H1 (cell line): ENCODE measurements at regions not wholly inside any gene's neighbourhood (a gene's known extent, or its start where the extent isn't known, plus 50 kb on each side); places are given as distances from the start of the nearest gene placed in this dataset.

Experiments
- CTCF ChIA-PET: fragments of 300-600 bp; sonication (Branson Sonifier 250); formaldehyde crosslinking; loops from one replicate; lab custom pipeline; 2021; ENCODE audit not compliant: partially characterized antibody; lab: Charles Lee
- POLR2A ChIA-PET: fragments of 300-600 bp; sonication (Branson Sonifier 250); formaldehyde crosslinking; loops from one replicate; lab custom pipeline; 2021; ENCODE audit warnings: inconsistent platforms; ENCODE audit not compliant: partially characterized antibody; lab: Charles Lee
- DNase-seq, 2 experiments: peaks; one replicate each; pipeline versions ENCODE4 v3.0.0 to v3.0.0-alpha.2; 2010 to 2022; ENCODE audit warnings: low spot score in 2 of 2, low read depth in 1 of 2, mixed read lengths in 1 of 2
- FAIRE-seq: peaks from 2 replicates; lab custom pipeline; 2011; peaks lifted over from hg19 to GRCh38; lab: Jason Lieb, UNC
- H2AFZ ChIP-seq: 2 replicates; pipeline ENCODE4 v1.8.1; 2012; ENCODE audit warnings: low read length, inconsistent platforms
- H2AK5ac ChIP-seq: 2 replicates; pipeline ENCODE4 v1.6.1; 2013; ENCODE audit warnings: low read depth, low read length
- H2BK120ac ChIP-seq: replicated peaks from 2 replicates; pipeline ENCODE3; 2013; ENCODE audit warnings: low read depth, low read length, inconsistent platforms
- H2BK12ac ChIP-seq: 2 replicates; pipeline ENCODE4 v1.6.1; 2013; ENCODE audit warnings: low read depth, low read length
- H2BK15ac ChIP-seq: 2 replicates; pipeline ENCODE4 v1.6.1; 2013; ENCODE audit warnings: low read length
- H2BK20ac ChIP-seq: 2 replicates; pipeline ENCODE4 v1.6.1; 2013; ENCODE audit warnings: low read length
- H2BK5ac ChIP-seq: 2 replicates; pipeline ENCODE4 v1.6.1; 2013; ENCODE audit warnings: low read depth, low read length
- H3K14ac ChIP-seq: 2 replicates; pipeline ENCODE4 v1.6.1; 2013; ENCODE audit warnings: inconsistent platforms; ENCODE audit not compliant: insufficient read length
- H3K18ac ChIP-seq: 2 replicates; pipeline ENCODE4 v1.6.1; 2013; ENCODE audit warnings: low read length; ENCODE audit errors: extremely low read depth
- H3K23ac ChIP-seq: 2 replicates; pipeline ENCODE4 v1.6.1; 2013; ENCODE audit warnings: inconsistent platforms; ENCODE audit not compliant: insufficient read length
- H3K23me2 ChIP-seq: 2 replicates; pipeline ENCODE4 v1.6.1; 2013; ENCODE audit warnings: low read depth, low read length
- H3K27ac ChIP-seq: 2 replicates; pipeline ENCODE4 v1.6.1; 2011; ENCODE audit warnings: low read depth, low read length, inconsistent platforms
- H3K27me3 ChIP-seq, 4 experiments: replicated peaks in 1 of 4; 1 replicate in 1 of 4; 2 replicates in 3 of 4; pipeline versions ENCODE4 v1.6.1 to v1.8.1; 2011 to 2013; ENCODE audit warnings: low read length in 3 of 4, mild to moderate bottlenecking in 3 of 4, inconsistent platforms in 2 of 4, mixed read lengths in 2 of 4, moderate library complexity in 1 of 4; ENCODE audit not compliant: control insufficient read depth in 3 of 4, insufficient read depth in 3 of 4; ENCODE audit errors: extremely low read depth in 1 of 4
- H3K36me3 ChIP-seq, 4 experiments: 2 replicates each; pipeline versions ENCODE4 v1.6.1 to v1.8.1; 2011 to 2013; ENCODE audit warnings: mild to moderate bottlenecking in 4 of 4, low read length in 3 of 4, moderate library complexity in 2 of 4, control low read depth in 1 of 4, inconsistent platforms in 1 of 4; ENCODE audit not compliant: insufficient read depth in 4 of 4, control insufficient read depth in 2 of 4
- H3K4ac ChIP-seq: replicated peaks from 2 replicates; pipeline ENCODE3; 2013; ENCODE audit warnings: low read length, low read depth, mixed read lengths, inconsistent platforms; ENCODE audit not compliant: insufficient read length
- H3K4me1 ChIP-seq, 4 experiments: replicated peaks in 1 of 4; 1 replicate in 1 of 4; 2 replicates in 3 of 4; pipeline versions ENCODE4 v1.6.1 to v1.8.1; 2011 to 2013; ENCODE audit warnings: low read length in 3 of 4, inconsistent platforms in 2 of 4, mixed read lengths in 1 of 4; ENCODE audit not compliant: insufficient read depth in 4 of 4, control insufficient read depth in 3 of 4
- H3K4me2 ChIP-seq, 2 experiments: 2 replicates each; pipeline versions ENCODE4 v1.6.1 to v1.8.1; 2011 to 2013; ENCODE audit warnings: low read depth in 2 of 2, low read length in 2 of 2, control low read depth in 1 of 2, inconsistent platforms in 1 of 2, mild to moderate bottlenecking in 1 of 2; ENCODE audit not compliant: insufficient read depth in 1 of 2
- H3K4me3 ChIP-seq, 4 experiments: fragments of 200-600, 300-600 bp in 1 of 4; sonication (generic), shearing (Covaris generic), sonication (Bioruptor Twin) in 1 of 4; 2 replicates each; pipeline versions ENCODE4 v1.5.1 to v1.8.1; 2011 to 2016; ENCODE audit warnings: low read length in 4 of 4, low read depth in 3 of 4, control low read depth in 2 of 4, inconsistent platforms in 2 of 4, mild to moderate bottlenecking in 2 of 4, mixed read lengths in 1 of 4, moderate library complexity in 1 of 4; ENCODE audit not compliant: insufficient read depth in 2 of 4; ENCODE audit errors: extremely low read depth in 1 of 4
- H3K56ac ChIP-seq: replicated peaks from 2 replicates; pipeline ENCODE3; 2013; ENCODE audit warnings: low read depth, mild to moderate bottlenecking, mixed read lengths, low read length, inconsistent platforms; ENCODE audit not compliant: insufficient read length
- H3K79me1 ChIP-seq: 2 replicates; pipeline ENCODE4 v1.6.1; 2013; ENCODE audit warnings: low read depth, low read length, control low read depth
- H3K79me2 ChIP-seq, 2 experiments: 2 replicates each; pipeline versions ENCODE4 v1.6.1 to v1.8.1; 2012 to 2013; ENCODE audit warnings: low read length in 2 of 2, mild to moderate bottlenecking in 2 of 2, inconsistent platforms in 1 of 2; ENCODE audit not compliant: insufficient read depth in 2 of 2, control insufficient read depth in 1 of 2
- H3K9ac ChIP-seq, 4 experiments: replicated peaks in 1 of 4; 1 replicate in 1 of 4; 2 replicates in 3 of 4; pipeline versions ENCODE4 v1.6.1 to v1.8.1; 2011 to 2013; ENCODE audit warnings: low read depth in 3 of 4, low read length in 3 of 4, control low read depth in 2 of 4, mild to moderate bottlenecking in 2 of 4, moderate library complexity in 2 of 4, inconsistent platforms in 1 of 4; ENCODE audit errors: extremely low read depth in 1 of 4
- H3K9me3 ChIP-seq, 2 experiments: 2 replicates each; pipeline versions ENCODE4 v1.6.1 to v1.8.1; 2012 to 2013; ENCODE audit warnings: mild to moderate bottlenecking in 2 of 2, moderate library complexity in 2 of 2, control low read depth in 1 of 2, inconsistent platforms in 1 of 2, low read depth in 1 of 2, low read length in 1 of 2, mixed read lengths in 1 of 2; ENCODE audit not compliant: insufficient read depth in 2 of 2
- H4K20me1 ChIP-seq, 2 experiments: replicated peaks in 1 of 2; 2 replicates each; pipeline versions ENCODE3 to v1.8.1; 2011 to 2013; ENCODE audit warnings: inconsistent platforms in 2 of 2, low read length in 2 of 2, mild to moderate bottlenecking in 1 of 2; ENCODE audit not compliant: insufficient read depth in 2 of 2, control insufficient read depth in 1 of 2
- H4K5ac ChIP-seq: 2 replicates; pipeline ENCODE4 v1.6.1; 2013; ENCODE audit warnings: low read length, low read depth, mixed read lengths, inconsistent platforms; ENCODE audit not compliant: insufficient read length
- H4K8ac ChIP-seq: 2 replicates; pipeline ENCODE4 v1.8.0; 2013; ENCODE audit warnings: mild to moderate bottlenecking, moderate library complexity, low read length, inconsistent platforms; ENCODE audit not compliant: insufficient read depth; ENCODE audit errors: extremely low read depth
- H4K91ac ChIP-seq: replicated peaks from 2 replicates; pipeline ENCODE3; 2013; ENCODE audit warnings: low read length, mixed read lengths, inconsistent platforms; ENCODE audit not compliant: insufficient read length
- CBX5 ChIP-seq: fragments of 300-800, 300-1000 bp; sonication (generic); IDR thresholded peaks from 2 replicates; pipeline ENCODE4 v1.7.1; 2016; ENCODE audit warnings: antibody characterized with exemption, low read length, low read depth
- CHD2 ChIP-seq: IDR thresholded peaks from 2 replicates; pipeline ENCODE4 v1.6.1; 2012; ENCODE audit warnings: low read length, improper control_type of control experiment
- CTCF ChIP-seq, 3 experiments: IDR thresholded peaks; 1 replicate in 2 of 3; 2 replicates in 1 of 3; pipeline versions ENCODE4 v1.5.1 to v1.6.1; 2011; ENCODE audit warnings: low read length in 3 of 3, mild to moderate bottlenecking in 3 of 3, inconsistent platforms in 2 of 3, low read depth in 1 of 3, moderate library complexity in 1 of 3; ENCODE audit not compliant: insufficient read depth in 1 of 3; ENCODE audit errors: control extremely low read depth in 1 of 3
- EZH2 ChIP-seq: fragments of 200-600 bp; sonication (generic); IDR thresholded peaks from 2 replicates; pipeline ENCODE4 v1.7.1; 2012; ENCODE audit warnings: low read depth, mild to moderate bottlenecking, moderate library complexity, low read length, inconsistent platforms; ENCODE audit not compliant: severe bottlenecking
- GABPA ChIP-seq: IDR thresholded peaks from 2 replicates; pipeline ENCODE4 v1.6.1; 2011; ENCODE audit warnings: mild to moderate bottlenecking, low read length, moderate library complexity, borderline replicate concordance; ENCODE audit not compliant: insufficient read depth
- KDM1A ChIP-seq: fragments of 200-600, 300-600 bp; sonication (generic); IDR thresholded peaks from 2 replicates; pipeline ENCODE4 v1.7.1; 2016; ENCODE audit warnings: mild to moderate bottlenecking, low read length, borderline replicate concordance
- SAP30 ChIP-seq: fragments of 300-600 bp; sonication (generic); IDR thresholded peaks from 2 replicates; pipeline ENCODE4 v1.7.1; 2012; ENCODE audit warnings: low read length, moderate library complexity, mild to moderate bottlenecking, inconsistent platforms; ENCODE audit not compliant: insufficient read depth, insufficient replicate concordance
- SP2 ChIP-seq: IDR thresholded peaks from 2 replicates; pipeline ENCODE4 v1.6.1; 2012; ENCODE audit warnings: mild to moderate bottlenecking, low read length, inconsistent platforms
- SP4 ChIP-seq: IDR thresholded peaks from 2 replicates; pipeline ENCODE4 v1.6.1; 2012; ENCODE audit warnings: low read length, inconsistent platforms
- SRF ChIP-seq: IDR thresholded peaks from 2 replicates; pipeline ENCODE4 v1.6.1; 2011; ENCODE audit warnings: mild to moderate bottlenecking, low read depth, low read length, moderate library complexity
- TAF7 ChIP-seq: optimal IDR thresholded peaks from 2 replicates; pipeline ENCODE3; 2011; ENCODE audit warnings: low read depth, mild to moderate bottlenecking, inconsistent platforms, low read length, moderate library complexity, borderline replicate concordance
- WGBS, 2 experiments: shearing (Covaris generic) in 1 of 2; methylation state at CpG; one replicate each; pipeline versions ENCODE4 v1.1.6 to v1.1.7; 2013 to 2015; ENCODE audit warnings: low lambda C conversion rate in 2 of 2, mixed read lengths in 2 of 2, inconsistent platforms in 1 of 2, low coverage in 1 of 2, missing lambda C conversion rate in 1 of 2; ENCODE audit not compliant: insufficient replicate concordance in 2 of 2, insufficient coverage in 1 of 2, insufficient read length in 1 of 2; ENCODE audit errors: extremely low coverage in 1 of 2, missing lambda C conversion rate in 1 of 2; 5-methylcytosine and 5-hydroxymethylcytosine counted together
- TF ChIP-seq, protein P1 (sequence below): IDR thresholded peaks from 2 replicates; pipeline ENCODE4 v1.6.1; 2011; ENCODE audit warnings: low read depth, mild to moderate bottlenecking, low read length; ENCODE audit not compliant: insufficient read depth

DNA sequence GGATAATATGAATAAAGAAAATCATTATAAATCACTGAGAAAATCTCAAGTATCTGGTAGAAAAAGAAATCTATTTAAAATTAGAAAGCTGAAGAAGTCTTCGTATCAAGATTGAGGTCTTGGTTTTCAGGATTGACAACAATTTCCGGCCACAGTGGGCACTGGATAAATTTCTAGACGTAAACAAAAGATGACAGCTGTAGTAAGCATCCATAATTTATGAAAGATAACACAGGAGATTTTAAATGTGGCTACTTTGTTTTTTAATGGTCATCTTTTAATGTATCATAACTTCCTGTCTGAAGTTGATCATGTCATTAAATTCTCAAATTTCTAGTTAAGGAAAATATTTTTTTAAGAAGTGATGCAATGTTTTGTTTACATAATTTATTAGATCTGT is 444.2 kb downstream of the HTR1B start:
- Histone ChIP-seq H3K23me2 (no peaks in the 10 kb centered on the region), H3K4ac (no peak overlapping the region), H3K79me1 (no peaks in the 10 kb centered on the region), H3K23ac (no peak overlapping the region), H4K91ac (no peak overlapping the region), H4K5ac (no peak overlapping the region), H2BK20ac (no peak overlapping the region), H3K27me3 (no peaks in the 10 kb centered on the region), H2AK5ac (no peak overlapping the region), H3K9ac (no peak overlapping the region), H3K27ac (no peak overlapping the region), H4K8ac (no peak overlapping the region), H2BK12ac (no peak overlapping the region), H3K36me3 (no peaks in the 10 kb centered on the region), H4K20me1 (no peaks in the 10 kb centered on the region), H3K14ac (no peak overlapping the region), H3K4me2 (no peak overlapping the region), H3K18ac (no peak overlapping the region), H2BK120ac (no peak overlapping the region), H3K79me2 (no peaks in the 10 kb centered on the region), H3K4me3 (no peak overlapping the region), H2BK15ac (no peak overlapping the region), H3K4me1 (no peaks in the 10 kb centered on the region), H2BK5ac (no peak overlapping the region), H3K9me3 (no peaks in the 10 kb centered on the region), H3K56ac (no peak overlapping the region), H2AFZ (no peak overlapping the region)
- POLR2A ChIA-PET, result no interaction called here
- CTCF ChIA-PET, result no interaction called here
- FAIRE-seq, result no peak
- 89% methylated on average over 3 of the region's 3 CpGs; no CpG with 5 or more reads in 1 of the 2 experiments for WGBS, 2 experiments
- no peak for DNase-seq
- TF ChIP-seq EZH2, result no peak
- TF ChIP-seq, protein P1, sequence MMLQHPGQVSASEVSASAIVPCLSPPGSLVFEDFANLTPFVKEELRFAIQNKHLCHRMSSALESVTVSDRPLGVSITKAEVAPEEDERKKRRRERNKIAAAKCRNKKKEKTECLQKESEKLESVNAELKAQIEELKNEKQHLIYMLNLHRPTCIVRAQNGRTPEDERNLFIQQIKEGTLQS, result no peak
- TF ChIP-seq GABPA, result no peak
- no peak for TF ChIP-seq TAF7
- TF ChIP-seq CBX5, result no peak
- TF ChIP-seq CHD2, result no peak
- no peak for TF ChIP-seq CTCF (IDR thresholded peaks at IDR 0.05; ENCODE audit: control extremely low read depth in 1 of 3, insufficient read depth in 1 of 3, low read depth in 1 of 3, low read length in 3 of 3)
- no peak for TF ChIP-seq SRF
- no peak for TF ChIP-seq SAP30
- no peak for TF ChIP-seq SP4
- no peak for TF ChIP-seq SP2
- no peak for TF ChIP-seq KDM1A
